ENCODE measurements at regions not wholly inside any gene's neighbourhood (a gene's known extent, or its start where the extent isn't known, plus 50 kb on each side); places are given as distances from the start of the nearest gene placed in this dataset.

- TF ChIP-seq, protein P1, sequence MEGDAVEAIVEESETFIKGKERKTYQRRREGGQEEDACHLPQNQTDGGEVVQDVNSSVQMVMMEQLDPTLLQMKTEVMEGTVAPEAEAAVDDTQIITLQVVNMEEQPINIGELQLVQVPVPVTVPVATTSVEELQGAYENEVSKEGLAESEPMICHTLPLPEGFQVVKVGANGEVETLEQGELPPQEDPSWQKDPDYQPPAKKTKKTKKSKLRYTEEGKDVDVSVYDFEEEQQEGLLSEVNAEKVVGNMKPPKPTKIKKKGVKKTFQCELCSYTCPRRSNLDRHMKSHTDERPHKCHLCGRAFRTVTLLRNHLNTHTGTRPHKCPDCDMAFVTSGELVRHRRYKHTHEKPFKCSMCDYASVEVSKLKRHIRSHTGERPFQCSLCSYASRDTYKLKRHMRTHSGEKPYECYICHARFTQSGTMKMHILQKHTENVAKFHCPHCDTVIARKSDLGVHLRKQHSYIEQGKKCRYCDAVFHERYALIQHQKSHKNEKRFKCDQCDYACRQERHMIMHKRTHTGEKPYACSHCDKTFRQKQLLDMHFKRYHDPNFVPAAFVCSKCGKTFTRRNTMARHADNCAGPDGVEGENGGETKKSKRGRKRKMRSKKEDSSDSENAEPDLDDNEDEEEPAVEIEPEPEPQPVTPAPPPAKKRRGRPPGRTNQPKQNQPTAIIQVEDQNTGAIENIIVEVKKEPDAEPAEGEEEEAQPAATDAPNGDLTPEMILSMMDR (IDR thresholded peaks at IDR 0.05; ENCODE audit: borderline replicate concordance, extremely low read depth, low read length, poor library complexity, severe bottlenecking), result no peak
- no peak for TF ChIP-seq EZH2 (IDR thresholded peaks at IDR 0.05; ENCODE audit: borderline replicate concordance, low read depth, low read length, severe bottlenecking)
Measured at GRCh38 chr1:195714248-195714647, 894.0 kb downstream of the KCNT2 start.
